K562 (cell line): ENCODE measurements at regions not wholly inside any gene's neighbourhood (a gene's known extent, or its start where the extent isn't known, plus 50 kb on each side); places are given as distances from the start of the nearest gene placed in this dataset.
A peak's percentile ranks its signal among the peaks of the same experiment; 100 is the strongest.

ENCODE experiments used
- ARNT ChIP-seq, 2 experiments: fragments of 450-650 bp; IDR thresholded peaks; 2 replicates each; pipeline ENCODE4 v1.6.1; 2016; ENCODE audit warnings: mild to moderate bottlenecking in 1 of 2
- ETS2 ChIP-seq: IDR thresholded peaks from 2 replicates; pipeline ENCODE4 v1.6.1; 2016; ENCODE audit warnings: borderline replicate concordance, missing genetic modification characterization, mild to moderate bottlenecking, moderate library complexity, missing compliant biosample characterization; ENCODE audit not compliant: poor library complexity, severe bottlenecking
- NONO ChIP-seq, 2 experiments: fragments of 200-400 bp in 1 of 2; fragments of 450-650 bp in 1 of 2; formaldehyde crosslinking in 1 of 2; IDR thresholded peaks; 2 replicates each; pipeline ENCODE4 v1.6.1; 2017; ENCODE audit warnings: low read depth in 2 of 2, mild to moderate bottlenecking in 2 of 2, moderate library complexity in 2 of 2, low read length in 1 of 2
- POLR3G ChIP-seq: IDR thresholded peaks from 2 replicates; pipeline ENCODE4 v1.6.1; 2011; ENCODE audit not compliant: insufficient read length, insufficient replicate concordance; ENCODE audit errors: extremely low read depth
- POU5F1 ChIP-seq: fragments of 150-350 bp; IDR thresholded peaks from 2 replicates; pipeline ENCODE4 v1.6.1; 2014; ENCODE audit warnings: borderline replicate concordance, low read length, low read depth, mild to moderate bottlenecking; ENCODE audit not compliant: partially characterized antibody
- PTTG1 ChIP-seq: fragments of 450-650 bp; IDR thresholded peaks from 2 replicates; pipeline ENCODE4 v1.6.1; 2016; ENCODE audit warnings: low read depth, mild to moderate bottlenecking, missing genetic modification characterization, missing compliant biosample characterization
- SUPT5H ChIP-seq: fragments of 450-650 bp; IDR thresholded peaks from 2 replicates; pipeline ENCODE4 v1.6.1; 2016
- THAP12 ChIP-seq: fragments of 250-450 bp; sonication (Bioruptor Pico); IDR thresholded peaks from 2 replicates; pipeline ENCODE4 v1.9.0; 2021; ENCODE audit warnings: mild to moderate bottlenecking, inconsistent platforms
- ZNF134 ChIP-seq: fragments of 250-450 bp; sonication (Bioruptor Pico); conservative IDR thresholded peaks from 2 replicates; pipeline ENCODE4 v1.4.0; 2020
- ZNF197 ChIP-seq: fragments of 200-800 bp; sonication (Bioruptor generic); IDR thresholded peaks from 2 replicates; pipeline ENCODE4 v1.6.1; 2016; ENCODE audit warnings: low read depth, missing genetic modification characterization, missing compliant biosample characterization
- ZNF507 ChIP-seq: conservative IDR thresholded peaks from 2 replicates; pipeline ENCODE4 v1.6.1; 2017; ENCODE audit warnings: missing genetic modification characterization, missing compliant biosample characterization
- TF ChIP-seq, protein P1 (sequence below): fragments of 450-650 bp; IDR thresholded peaks from 2 replicates; pipeline ENCODE4 v1.6.1; 2016; ENCODE audit warnings: low read depth
- TF ChIP-seq, protein P2 (sequence below): IDR thresholded peaks from 2 replicates; pipeline ENCODE4 v1.6.1; 2016; ENCODE audit warnings: missing genetic modification characterization, missing compliant biosample characterization

- TF ChIP-seq, protein P1, sequence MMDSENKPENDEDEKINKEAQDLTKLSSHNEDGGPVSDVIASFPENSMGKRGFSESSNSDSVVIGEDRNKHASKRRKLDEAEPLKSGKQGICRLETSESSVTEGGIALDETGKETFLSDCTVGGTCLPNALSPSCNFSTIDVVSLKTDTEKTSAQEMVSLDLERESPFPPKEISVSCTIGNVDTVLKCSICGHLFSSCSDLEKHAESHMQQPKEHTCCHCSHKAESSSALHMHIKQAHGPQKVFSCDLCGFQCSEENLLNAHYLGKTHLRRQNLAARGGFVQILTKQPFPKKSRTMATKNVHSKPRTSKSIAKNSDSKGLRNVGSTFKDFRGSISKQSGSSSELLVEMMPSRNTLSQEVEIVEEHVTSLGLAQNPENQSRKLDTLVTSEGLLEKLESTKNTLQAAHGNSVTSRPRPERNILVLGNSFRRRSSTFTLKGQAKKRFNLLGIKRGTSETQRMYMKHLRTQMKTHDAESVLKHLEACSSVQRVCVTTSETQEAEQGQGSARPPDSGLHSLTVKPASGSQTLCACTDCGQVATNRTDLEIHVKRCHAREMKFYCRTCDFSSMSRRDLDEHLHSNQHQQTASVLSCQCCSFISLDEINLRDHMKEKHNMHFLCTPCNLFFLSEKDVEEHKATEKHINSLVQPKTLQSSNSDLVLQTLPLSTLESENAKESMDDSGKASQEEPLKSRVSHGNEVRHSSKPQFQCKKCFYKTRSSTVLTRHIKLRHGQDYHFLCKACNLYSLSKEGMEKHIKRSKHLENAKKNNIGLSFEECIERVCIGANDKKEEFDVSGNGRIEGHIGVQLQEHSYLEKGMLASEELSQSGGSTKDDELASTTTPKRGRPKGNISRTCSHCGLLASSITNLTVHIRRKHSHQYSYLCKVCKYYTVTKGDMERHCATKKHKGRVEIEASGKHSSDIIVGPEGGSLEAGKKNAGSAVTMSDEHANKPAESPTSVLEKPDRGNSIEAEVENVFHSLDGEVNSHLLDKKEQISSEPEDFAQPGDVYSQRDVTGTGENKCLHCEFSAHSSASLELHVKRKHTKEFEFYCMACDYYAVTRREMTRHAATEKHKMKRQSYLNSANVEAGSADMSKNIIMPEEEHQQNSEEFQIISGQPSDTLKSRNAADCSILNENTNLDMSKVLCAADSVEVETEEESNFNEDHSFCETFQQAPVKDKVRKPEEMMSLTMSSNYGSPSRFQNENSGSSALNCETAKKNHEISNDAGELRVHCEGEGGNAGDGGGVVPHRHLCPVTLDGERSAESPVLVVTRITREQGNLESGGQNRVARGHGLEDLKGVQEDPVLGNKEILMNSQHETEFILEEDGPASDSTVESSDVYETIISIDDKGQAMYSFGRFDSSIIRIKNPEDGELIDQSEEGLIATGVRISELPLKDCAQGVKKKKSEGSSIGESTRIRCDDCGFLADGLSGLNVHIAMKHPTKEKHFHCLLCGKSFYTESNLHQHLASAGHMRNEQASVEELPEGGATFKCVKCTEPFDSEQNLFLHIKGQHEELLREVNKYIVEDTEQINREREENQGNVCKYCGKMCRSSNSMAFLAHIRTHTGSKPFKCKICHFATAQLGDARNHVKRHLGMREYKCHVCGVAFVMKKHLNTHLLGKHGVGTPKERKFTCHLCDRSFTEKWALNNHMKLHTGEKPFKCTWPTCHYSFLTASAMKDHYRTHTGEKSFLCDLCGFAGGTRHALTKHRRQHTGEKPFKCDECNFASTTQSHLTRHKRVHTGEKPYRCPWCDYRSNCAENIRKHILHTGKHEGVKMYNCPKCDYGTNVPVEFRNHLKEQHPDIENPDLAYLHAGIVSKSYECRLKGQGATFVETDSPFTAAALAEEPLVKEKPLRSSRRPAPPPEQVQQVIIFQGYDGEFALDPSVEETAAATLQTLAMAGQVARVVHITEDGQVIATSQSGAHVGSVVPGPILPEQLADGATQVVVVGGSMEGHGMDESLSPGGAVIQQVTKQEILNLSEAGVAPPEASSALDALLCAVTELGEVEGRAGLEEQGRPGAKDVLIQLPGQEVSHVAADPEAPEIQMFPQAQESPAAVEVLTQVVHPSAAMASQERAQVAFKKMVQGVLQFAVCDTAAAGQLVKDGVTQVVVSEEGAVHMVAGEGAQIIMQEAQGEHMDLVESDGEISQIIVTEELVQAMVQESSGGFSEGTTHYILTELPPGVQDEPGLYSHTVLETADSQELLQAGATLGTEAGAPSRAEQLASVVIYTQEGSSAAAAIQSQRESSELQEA, result no peak
- no peak for TF ChIP-seq ZNF134
- peak; percentile 96 for TF ChIP-seq ZNF197 (CRISPR knock-in tag)
- no peak for TF ChIP-seq POLR3G
- TF ChIP-seq ZNF507 (tag), result no peak
- TF ChIP-seq POU5F1, result no peak
- TF ChIP-seq ETS2 (tag), result no peak
- TF ChIP-seq SUPT5H, result no peak
- TF ChIP-seq ARNT (IDR thresholded peaks at IDR 0.05), result no peak
- TF ChIP-seq PTTG1 (tag), result no peak
- 0 out of 4 replicates have a peak, but pooled peaks of 1 of the 2 experiments have one; percentile 59 for TF ChIP-seq NONO (IDR thresholded peaks at IDR 0.05; ENCODE audit: low read depth in 2 of 2, low read length in 1 of 2)
- TF ChIP-seq THAP12 (CRISPR knock-in tag), result no peak
- TF ChIP-seq, protein P2, sequence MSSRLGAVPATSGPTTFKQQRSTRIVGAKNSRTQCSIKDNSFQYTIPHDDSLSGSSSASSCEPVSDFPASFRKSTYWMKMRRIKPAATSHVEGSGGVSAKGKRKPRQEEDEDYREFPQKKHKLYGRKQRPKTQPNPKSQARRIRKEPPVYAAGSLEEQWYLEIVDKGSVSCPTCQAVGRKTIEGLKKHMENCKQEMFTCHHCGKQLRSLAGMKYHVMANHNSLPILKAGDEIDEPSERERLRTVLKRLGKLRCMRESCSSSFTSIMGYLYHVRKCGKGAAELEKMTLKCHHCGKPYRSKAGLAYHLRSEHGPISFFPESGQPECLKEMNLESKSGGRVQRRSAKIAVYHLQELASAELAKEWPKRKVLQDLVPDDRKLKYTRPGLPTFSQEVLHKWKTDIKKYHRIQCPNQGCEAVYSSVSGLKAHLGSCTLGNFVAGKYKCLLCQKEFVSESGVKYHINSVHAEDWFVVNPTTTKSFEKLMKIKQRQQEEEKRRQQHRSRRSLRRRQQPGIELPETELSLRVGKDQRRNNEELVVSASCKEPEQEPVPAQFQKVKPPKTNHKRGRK (tag), result no peak
Observed at GRCh38 chr5:175796536-175797499, 74.6 kb upstream of the CPLX2 start (continued).
